Smooth muscle cell (in vitro differentiated cells): ENCODE measurements at regions not wholly inside any gene's neighbourhood (a gene's known extent, or its start where the extent isn't known, plus 50 kb on each side); places are given as distances from the start of the nearest gene placed in this dataset.

Source experiments
- DNase-seq: peaks from one replicate; lab custom pipeline; 2025; ENCODE audit not compliant: unreplicated experiment; lab: John Stamatoyannopoulos, UW
- H2AFZ ChIP-seq: fragments of 200-600 bp; sonication (generic); 2 replicates; pipeline ENCODE4 v1.6.0; 2016; ENCODE audit warnings: antibody characterized with exemption, low read depth, mild to moderate bottlenecking
- H3F3A ChIP-seq: fragments of 200-600 bp; sonication (generic); 2 replicates; pipeline ENCODE4 v1.6.0; 2017; ENCODE audit warnings: antibody characterized with exemption, low read depth
- H3K27ac ChIP-seq: fragments of 200-600 bp; sonication (generic); 2 replicates; pipeline ENCODE4 v1.5.1; 2016; ENCODE audit warnings: low read depth, mild to moderate bottlenecking
- H3K27me3 ChIP-seq: fragments of 200-600 bp; sonication (generic); 2 replicates; pipeline ENCODE4 v1.6.1; 2016; ENCODE audit warnings: low read depth, mild to moderate bottlenecking
- H3K36me3 ChIP-seq: fragments of 200-600 bp; sonication (generic); 2 replicates; pipeline ENCODE4 v1.5.1; 2016; ENCODE audit warnings: low read depth
- H3K4me1 ChIP-seq: fragments of 200-600 bp; sonication (generic); 2 replicates; pipeline ENCODE4 v1.5.1; 2016; ENCODE audit warnings: low read depth
- H3K4me2 ChIP-seq: fragments of 200-600 bp; sonication (generic); 2 replicates; pipeline ENCODE4 v1.6.0; 2016; ENCODE audit warnings: mild to moderate bottlenecking
- H3K4me3 ChIP-seq: fragments of 200-600 bp; sonication (generic); 2 replicates; pipeline ENCODE4 v1.5.1; 2016; ENCODE audit warnings: mild to moderate bottlenecking
- H3K79me2 ChIP-seq: fragments of 200-600 bp; sonication (generic); 2 replicates; pipeline ENCODE4 v1.6.0; 2016; ENCODE audit warnings: low read depth, mild to moderate bottlenecking
- H3K9ac ChIP-seq: fragments of 200-600 bp; sonication (generic); 2 replicates; pipeline ENCODE4 v1.6.0; 2016; ENCODE audit warnings: low read depth
- H3K9me3 ChIP-seq: fragments of 200-600 bp; sonication (generic); replicated peaks from 2 replicates; pipeline ENCODE4 v1.5.1; 2016; ENCODE audit warnings: low read depth
- H4K20me1 ChIP-seq: fragments of 200-600 bp; sonication (generic); 2 replicates; pipeline ENCODE4 v1.6.0; 2016; ENCODE audit warnings: low read depth
- WGBS: methylation state at CpG from one replicate; pipeline ENCODE4 v1.1.7; 2016; ENCODE audit warnings: low lambda C conversion rate; 5-methylcytosine and 5-hydroxymethylcytosine counted together
- TF ChIP-seq, protein P1 (sequence below): fragments of 200-600 bp; sonication (generic); IDR thresholded peaks from 2 replicates; pipeline ENCODE4 v1.5.1; 2017; ENCODE audit warnings: borderline replicate concordance, mild to moderate bottlenecking, antibody characterized with exemption; ENCODE audit not compliant: insufficient read depth, poor library complexity, severe bottlenecking

DNA sequence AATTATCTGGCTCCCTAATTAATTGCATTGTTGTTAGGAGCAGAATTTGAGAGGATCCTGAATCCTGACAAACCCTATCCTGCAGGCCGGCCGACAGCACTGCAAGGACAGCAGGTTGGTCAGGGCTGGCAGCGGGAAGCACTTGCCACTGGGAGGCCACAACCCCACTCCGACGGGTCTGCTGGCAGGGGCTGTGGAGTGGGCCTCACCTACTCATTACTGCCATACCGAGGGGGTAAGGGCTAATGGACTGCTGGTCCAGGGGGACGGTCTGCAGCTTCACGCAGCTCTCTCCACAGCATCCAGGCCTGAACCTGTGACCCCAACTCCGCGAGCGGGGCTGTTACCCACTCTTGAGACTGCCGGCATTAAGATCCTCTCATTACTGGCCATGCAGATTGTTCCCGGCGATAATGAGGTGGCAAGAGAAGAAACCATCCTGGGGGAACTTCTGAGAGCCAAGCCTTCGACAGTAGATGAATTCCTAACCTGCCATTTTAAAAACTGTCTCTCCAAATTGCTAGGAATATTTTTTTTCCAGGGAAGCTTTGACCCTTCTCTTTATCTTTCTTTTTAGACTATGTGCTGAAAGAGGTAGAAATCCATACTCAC lies 501.3 kb downstream of the OMA1 start:
- 85% methylated on average over 15 of the region's 15 CpGs for WGBS
- peaks cover 7% of the 10 kb centered on the region for H3K27me3 ChIP-seq
- no peaks in the 10 kb centered on the region for H3K36me3 ChIP-seq
- H4K20me1 ChIP-seq: no peaks in the 10 kb centered on the region
- H3K4me3 ChIP-seq: no peak overlapping the region
- no peaks in the 10 kb centered on the region for H3K79me2 ChIP-seq
- no peaks in the 10 kb centered on the region for H3K4me1 ChIP-seq
- H2AFZ ChIP-seq: no peak overlapping the region
- TF ChIP-seq, protein P1, sequence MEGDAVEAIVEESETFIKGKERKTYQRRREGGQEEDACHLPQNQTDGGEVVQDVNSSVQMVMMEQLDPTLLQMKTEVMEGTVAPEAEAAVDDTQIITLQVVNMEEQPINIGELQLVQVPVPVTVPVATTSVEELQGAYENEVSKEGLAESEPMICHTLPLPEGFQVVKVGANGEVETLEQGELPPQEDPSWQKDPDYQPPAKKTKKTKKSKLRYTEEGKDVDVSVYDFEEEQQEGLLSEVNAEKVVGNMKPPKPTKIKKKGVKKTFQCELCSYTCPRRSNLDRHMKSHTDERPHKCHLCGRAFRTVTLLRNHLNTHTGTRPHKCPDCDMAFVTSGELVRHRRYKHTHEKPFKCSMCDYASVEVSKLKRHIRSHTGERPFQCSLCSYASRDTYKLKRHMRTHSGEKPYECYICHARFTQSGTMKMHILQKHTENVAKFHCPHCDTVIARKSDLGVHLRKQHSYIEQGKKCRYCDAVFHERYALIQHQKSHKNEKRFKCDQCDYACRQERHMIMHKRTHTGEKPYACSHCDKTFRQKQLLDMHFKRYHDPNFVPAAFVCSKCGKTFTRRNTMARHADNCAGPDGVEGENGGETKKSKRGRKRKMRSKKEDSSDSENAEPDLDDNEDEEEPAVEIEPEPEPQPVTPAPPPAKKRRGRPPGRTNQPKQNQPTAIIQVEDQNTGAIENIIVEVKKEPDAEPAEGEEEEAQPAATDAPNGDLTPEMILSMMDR: no peak
- H3K9me3 ChIP-seq: no peaks in the 10 kb centered on the region
- no peak overlapping the region for H3K9ac ChIP-seq
- DNase-seq: no peak
- H3F3A ChIP-seq: no peaks in the 10 kb centered on the region
- no peak overlapping the region for H3K27ac ChIP-seq
- no peak overlapping the region for H3K4me2 ChIP-seq

DNA sequence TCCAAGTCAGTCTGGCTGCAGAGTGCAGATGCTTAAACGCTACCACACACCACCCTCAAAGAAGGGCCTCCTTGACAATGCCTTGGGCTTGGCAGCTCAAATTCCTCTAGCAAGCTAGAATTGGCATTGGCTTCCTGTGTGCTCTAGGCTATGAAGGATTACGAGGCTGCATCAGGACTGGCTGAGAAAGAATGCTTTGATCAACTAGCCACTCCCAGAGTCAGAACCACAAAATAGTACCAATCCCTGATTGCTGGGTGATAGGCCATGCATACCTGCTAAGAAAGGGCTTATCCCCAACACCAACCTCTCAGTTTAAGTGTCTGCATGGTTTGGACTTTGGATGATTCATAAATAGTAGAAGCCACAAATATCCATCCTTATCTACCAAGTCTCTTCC lies 504.9 kb downstream of the OMA1 start:
- Histone ChIP-seq H3K4me3 (no peak overlapping the region), H3K4me1 (no peaks in the 10 kb centered on the region), H3K79me2 (no peaks in the 10 kb centered on the region), H3K36me3 (no peaks in the 10 kb centered on the region), H3K27me3 (peaks cover 24% of the 10 kb centered on the region), H3F3A (no peaks in the 10 kb centered on the region), H3K9ac (no peak overlapping the region), H2AFZ (no peak overlapping the region), H3K4me2 (no peak overlapping the region), H3K9me3 (no peaks in the 10 kb centered on the region), H3K27ac (no peak overlapping the region), H4K20me1 (no peaks in the 10 kb centered on the region)
- DNase-seq: no peak
- WGBS: 13% methylated on average over 2 of the region's 2 CpGs
- TF ChIP-seq, protein P1: no peak

DNA sequence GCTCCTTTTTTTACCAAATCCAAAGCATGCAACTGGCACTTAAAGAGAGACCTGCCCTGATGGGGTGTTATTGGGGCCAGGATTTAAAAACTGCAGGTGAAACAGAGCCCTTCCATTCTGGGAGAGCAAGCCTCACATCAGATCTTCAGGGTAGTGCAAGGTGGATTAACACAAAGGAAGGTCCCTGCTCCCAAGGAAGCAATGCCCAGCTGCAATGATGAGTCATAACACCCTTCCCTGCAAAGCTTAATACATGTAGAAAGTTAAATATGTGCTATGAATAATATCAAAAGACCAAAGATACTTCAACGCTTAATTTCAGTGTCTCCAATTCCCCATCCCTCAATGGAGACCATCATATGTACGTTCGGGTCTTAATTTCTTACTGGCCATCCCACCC lies 508.0 kb downstream of the OMA1 start:
- Histone ChIP-seq H3K4me2 (no peak overlapping the region), H3K4me1 (no peaks in the 10 kb centered on the region), H3K9ac (no peak overlapping the region), H2AFZ (no peak overlapping the region), H3K79me2 (no peaks in the 10 kb centered on the region), H3F3A (no peaks in the 10 kb centered on the region), H3K36me3 (no peaks in the 10 kb centered on the region), H4K20me1 (no peaks in the 10 kb centered on the region), H3K27me3 (peaks cover 40% of the 10 kb centered on the region), H3K9me3 (no peaks in the 10 kb centered on the region), H3K4me3 (no peak overlapping the region), H3K27ac (no peak overlapping the region)
- no peak for DNase-seq
- WGBS: 95% methylated on average over 3 of the region's 3 CpGs
- TF ChIP-seq, protein P1: no peak

DNA sequence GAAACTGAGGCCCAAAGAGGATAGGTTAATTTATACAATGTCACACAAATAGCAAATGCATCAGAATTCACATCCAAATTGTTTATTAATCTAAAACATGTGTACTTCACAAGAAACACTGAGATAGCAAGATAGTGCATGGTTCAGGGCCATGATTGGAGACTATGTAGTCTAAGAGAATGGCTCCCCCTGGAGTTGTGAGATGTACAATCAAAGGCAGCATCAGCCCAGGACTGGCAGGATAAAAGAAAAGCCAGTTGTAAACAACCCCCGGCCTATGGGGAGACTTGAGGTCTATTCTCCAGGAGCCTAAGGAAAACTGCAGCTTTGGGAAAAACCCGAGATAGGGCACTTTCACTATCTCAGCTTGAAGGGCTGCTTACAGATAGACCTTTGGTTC lies 511.0 kb downstream of the OMA1 start:
- Histone ChIP-seq H3K9me3 (no peaks in the 10 kb centered on the region), H3K9ac (no peak overlapping the region), H3F3A (no peaks in the 10 kb centered on the region), H3K27me3 (peaks cover 63% of the 10 kb centered on the region), H4K20me1 (no peaks in the 10 kb centered on the region), H2AFZ (no peak overlapping the region), H3K36me3 (no peaks in the 10 kb centered on the region), H3K4me3 (no peak overlapping the region), H3K79me2 (no peaks in the 10 kb centered on the region), H3K4me1 (no peaks in the 10 kb centered on the region), H3K27ac (no peak overlapping the region), H3K4me2 (no peak overlapping the region)
- TF ChIP-seq, protein P1: peak; percentile 17
- 61% methylated on average over 2 of the region's 2 CpGs for WGBS
- DNase-seq: no peak
